ENCODE measurements at regions not wholly inside any gene's neighbourhood (a gene's known extent, or its start where the extent isn't known, plus 50 kb on each side); places are given as distances from the start of the nearest gene placed in this dataset.
"Not testable (repeated sequence)": the region's sequence is repeated elsewhere in the genome, so short reads cannot be mapped to it uniquely, and the experiment has no call there.

GRCh38 chr4:14917298-14917633, 85.0 kb upstream of the CPEB2 start:
- no peak for TF ChIP-seq CTCF (conservative IDR thresholded peaks at IDR 0.05)
- no peak overlapping the region for H3K4me3 Mint-ChIP-seq
- H3K9me3 Mint-ChIP-seq = peaks cover 3% of the 10 kb centered on the region
- H3K4me1 Mint-ChIP-seq = peaks cover 5% of the 10 kb centered on the region
- no peaks in the 10 kb centered on the region for H3K27me3 Mint-ChIP-seq (ENCODE audit: low read depth)
- no peak for DNase-seq (ENCODE audit: low read depth, low spot score)
- no peak overlapping the region for H3K27ac Mint-ChIP-seq (ENCODE audit: unreplicated experiment)
- H3K36me3 Mint-ChIP-seq (ENCODE audit: low read depth) = no peaks in the 10 kb centered on the region

- Mint-ChIP-seq H3K27me3 (ENCODE audit: low read depth) (no peaks in the 10 kb centered on the region), H3K4me1 (peaks cover 5% of the 10 kb centered on the region), H3K4me3 (no peak overlapping the region), H3K27ac (ENCODE audit: unreplicated experiment) (no peak overlapping the region), H3K9me3 (peaks cover 3% of the 10 kb centered on the region), H3K36me3 (ENCODE audit: low read depth) (no peaks in the 10 kb centered on the region)
- DNase-seq (ENCODE audit: low read depth, low spot score) = no peak
- TF ChIP-seq CTCF (conservative IDR thresholded peaks at IDR 0.05) = no peak
Observed at GRCh38 chr4:14918336-14918735, 83.9 kb upstream of the CPEB2 start.

GRCh38 chr4:14919785-14920184, 82.5 kb upstream of the CPEB2 start:
- no peak overlapping the region for H3K4me3 Mint-ChIP-seq
- peaks cover 5% of the 10 kb centered on the region for H3K4me1 Mint-ChIP-seq
- no peak for TF ChIP-seq CTCF (conservative IDR thresholded peaks at IDR 0.05)
- DNase-seq (ENCODE audit: low read depth, low spot score) = no peak
- no peaks in the 10 kb centered on the region for H3K36me3 Mint-ChIP-seq (ENCODE audit: low read depth)
- peaks cover 3% of the 10 kb centered on the region for H3K9me3 Mint-ChIP-seq
- no peaks in the 10 kb centered on the region for H3K27me3 Mint-ChIP-seq (ENCODE audit: low read depth)
- no peak overlapping the region for H3K27ac Mint-ChIP-seq (ENCODE audit: unreplicated experiment)

- no peak for DNase-seq (ENCODE audit: low read depth, low spot score)
- no peak overlapping the region for H3K4me3 Mint-ChIP-seq
- TF ChIP-seq CTCF (conservative IDR thresholded peaks at IDR 0.05) = no peak
- peaks cover 5% of the 10 kb centered on the region for H3K4me1 Mint-ChIP-seq
- no peak overlapping the region for H3K27ac Mint-ChIP-seq (ENCODE audit: unreplicated experiment)
- H3K36me3 Mint-ChIP-seq (ENCODE audit: low read depth) = no peaks in the 10 kb centered on the region
- no peaks in the 10 kb centered on the region for H3K27me3 Mint-ChIP-seq (ENCODE audit: low read depth)
- H3K9me3 Mint-ChIP-seq = peaks cover 1% of the 10 kb centered on the region
Observed at GRCh38 chr4:14920237-14920636, 82.0 kb upstream of the CPEB2 start.

GRCh38 chr4:14920759-14921320, 81.4 kb upstream of the CPEB2 start:
- H3K4me3 Mint-ChIP-seq = no peak overlapping the region
- H3K27me3 Mint-ChIP-seq (ENCODE audit: low read depth) = no peaks in the 10 kb centered on the region
- H3K9me3 Mint-ChIP-seq = no peaks in the 10 kb centered on the region
- no peak overlapping the region for H3K27ac Mint-ChIP-seq (ENCODE audit: unreplicated experiment)
- peaks cover 5% of the 10 kb centered on the region for H3K4me1 Mint-ChIP-seq
- no peak for DNase-seq (ENCODE audit: low read depth, low spot score)
- TF ChIP-seq CTCF (conservative IDR thresholded peaks at IDR 0.05) = no peak
- H3K36me3 Mint-ChIP-seq (ENCODE audit: low read depth) = no peaks in the 10 kb centered on the region

GRCh38 chr4:14921781-14922180, 80.5 kb upstream of the CPEB2 start:
- H3K27ac Mint-ChIP-seq (ENCODE audit: unreplicated experiment); DNase-seq (ENCODE audit: low read depth, low spot score); H3K4me1 Mint-ChIP-seq; H3K4me3 Mint-ChIP-seq; H3K36me3 Mint-ChIP-seq (ENCODE audit: low read depth); H3K9me3 Mint-ChIP-seq; H3K27me3 Mint-ChIP-seq (ENCODE audit: low read depth): not testable (repeated sequence)
